Adipocyte (in vitro differentiated cells): ENCODE measurements at regions not wholly inside any gene's neighbourhood (a gene's known extent, or its start where the extent isn't known, plus 50 kb on each side); places are given as distances from the start of the nearest gene placed in this dataset.

Source experiments
- DNase-seq: peaks from one replicate; pipeline ENCODE4 v3.0.0-alpha.2; 2015; ENCODE audit warnings: low read depth
- H3K27me3 ChIP-seq: replicated peaks from 2 replicates; pipeline ENCODE4 v1.7.0; 2013; ENCODE audit warnings: mild to moderate bottlenecking, low read length, moderate library complexity; ENCODE audit not compliant: control insufficient read depth, insufficient read depth
- H3K36me3 ChIP-seq: 2 replicates; pipeline ENCODE4 v1.7.0; 2013; ENCODE audit warnings: low read length, mild to moderate bottlenecking, moderate library complexity; ENCODE audit not compliant: control insufficient read depth, insufficient read depth, severe bottlenecking
- H3K4me1 ChIP-seq: 2 replicates; pipeline ENCODE4 v1.7.0; 2013; ENCODE audit warnings: mild to moderate bottlenecking, low read length, moderate library complexity; ENCODE audit not compliant: control insufficient read depth, insufficient read depth
- H3K4me3 ChIP-seq: 2 replicates; pipeline ENCODE4 v1.7.0; 2013; ENCODE audit warnings: mild to moderate bottlenecking, low read length, moderate library complexity
- H3K9ac ChIP-seq: 2 replicates; pipeline ENCODE4 v1.7.0; 2013; ENCODE audit warnings: mild to moderate bottlenecking, low read length, moderate library complexity
- H3K9me3 ChIP-seq: 2 replicates; pipeline ENCODE4 v1.7.0; 2013; ENCODE audit warnings: mild to moderate bottlenecking, low read length, moderate library complexity; ENCODE audit not compliant: control insufficient read depth

DNA sequence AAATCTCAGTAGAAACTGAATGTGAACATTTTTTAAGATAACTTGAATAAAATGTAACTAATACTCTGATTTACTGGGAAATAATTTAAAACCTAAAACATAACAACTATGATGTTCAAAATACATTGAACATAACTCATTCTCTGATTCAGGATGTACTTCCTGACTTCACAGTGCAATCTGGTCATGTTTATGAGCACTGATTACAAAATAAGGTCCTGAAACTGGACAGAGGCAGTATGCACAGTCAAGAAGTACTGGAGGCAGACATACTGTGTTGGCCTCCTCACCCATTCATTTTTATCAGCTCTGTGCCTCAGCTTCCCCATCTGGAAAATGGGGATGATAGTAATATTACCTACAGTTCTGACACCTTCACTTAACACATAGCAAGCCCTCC, 651.3 kb downstream of the PTPRC start:
- H3K4me1 ChIP-seq, result no peaks in the 10 kb centered on the region
- no peaks in the 10 kb centered on the region for H3K36me3 ChIP-seq
- DNase-seq, result no peak
- no peak overlapping the region for H3K9ac ChIP-seq
- no peak overlapping the region for H3K4me3 ChIP-seq
- no peaks in the 10 kb centered on the region for H3K9me3 ChIP-seq
- no peaks in the 10 kb centered on the region for H3K27me3 ChIP-seq

DNA sequence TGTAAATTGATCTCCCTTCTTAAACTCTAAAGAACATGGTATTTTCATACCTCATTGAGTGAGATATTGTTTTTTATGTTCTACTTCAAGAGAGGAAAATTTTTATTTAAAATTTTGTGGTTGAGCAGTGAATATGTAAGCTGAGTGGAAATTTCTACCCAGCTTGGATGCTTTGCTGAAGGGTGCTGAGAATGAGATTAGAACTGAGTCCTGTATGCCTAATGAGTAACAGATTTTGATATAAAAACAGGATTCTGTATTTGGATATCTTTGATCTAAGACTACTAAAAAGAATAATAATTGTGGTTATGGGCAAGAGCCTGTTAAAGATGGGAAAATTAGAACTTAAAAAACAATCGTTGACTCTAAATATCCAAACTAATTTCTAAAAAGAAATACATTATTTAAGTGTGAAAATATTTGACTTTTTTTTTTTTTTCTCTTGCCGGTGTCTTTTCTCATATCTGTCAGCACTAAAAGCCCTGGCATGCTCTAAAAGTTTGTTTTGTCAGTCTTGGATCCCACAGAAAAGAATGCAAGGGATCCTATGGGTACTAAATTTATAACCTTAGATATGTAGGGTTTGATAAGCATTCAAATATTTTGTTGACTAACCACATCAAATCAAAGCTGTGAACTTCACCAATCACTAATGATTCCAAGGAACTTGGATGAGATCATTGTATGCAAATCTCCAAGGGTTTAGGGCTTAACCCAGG, 652.3 kb downstream of the PTPRC start:
- H3K36me3 ChIP-seq, result no peaks in the 10 kb centered on the region
- no peak overlapping the region for H3K4me3 ChIP-seq
- no peaks in the 10 kb centered on the region for H3K9me3 ChIP-seq

DNA sequence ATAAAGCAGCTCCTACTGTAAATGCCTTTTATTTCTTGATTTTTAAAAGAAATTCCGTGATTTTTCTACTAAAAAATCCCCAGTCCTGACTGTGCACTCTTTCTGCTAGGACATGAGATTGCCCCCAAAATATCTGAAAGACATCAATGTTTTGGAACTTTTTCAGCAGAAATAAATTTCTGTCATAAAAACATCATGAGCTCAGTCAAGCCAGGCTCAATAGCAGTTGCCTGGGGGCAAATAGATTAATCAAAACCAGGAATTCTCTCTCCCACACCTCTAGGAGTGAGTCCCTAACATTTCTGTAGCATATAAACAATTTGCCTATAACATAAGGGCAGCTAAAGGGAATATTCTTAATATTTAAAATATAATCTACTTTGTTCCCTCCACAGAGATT, 654.1 kb downstream of the PTPRC start:
- Histone ChIP-seq H3K36me3 (no peaks in the 10 kb centered on the region), H3K4me3 (no peak overlapping the region), H3K9me3 (no peaks in the 10 kb centered on the region), H3K9ac (no peak overlapping the region), H3K4me1 (no peaks in the 10 kb centered on the region), H3K27me3 (no peaks in the 10 kb centered on the region)
- DNase-seq, result no peak

More for the DNA sequence above, 652.3 kb downstream of the PTPRC start:
- H3K27me3 ChIP-seq, result no peaks in the 10 kb centered on the region
- no peak overlapping the region for H3K9ac ChIP-seq
- no peaks in the 10 kb centered on the region for H3K4me1 ChIP-seq
- no peak for DNase-seq

DNA sequence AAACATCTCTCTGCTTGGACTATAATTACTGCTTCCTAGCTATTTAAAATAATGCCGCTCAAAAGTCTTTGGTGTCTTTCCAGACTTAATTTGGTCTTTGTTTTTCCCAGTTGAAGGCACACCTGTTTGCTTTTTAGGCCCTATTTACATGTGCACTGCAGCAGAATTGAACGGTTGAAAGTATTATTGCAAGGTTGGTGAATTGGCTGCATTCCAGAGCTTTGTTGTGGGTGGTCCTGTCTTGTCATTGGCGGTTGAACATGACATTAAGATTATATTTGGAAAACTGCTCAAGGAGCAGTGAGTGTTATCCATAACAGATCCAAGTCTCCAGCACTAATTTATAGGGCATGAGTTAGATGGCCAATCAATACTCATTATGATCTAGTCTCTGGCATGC, 656.3 kb downstream of the PTPRC start:
- Histone ChIP-seq H3K27me3 (no peaks in the 10 kb centered on the region), H3K9ac (no peak overlapping the region), H3K4me1 (peaks cover 7% of the 10 kb centered on the region), H3K9me3 (no peaks in the 10 kb centered on the region), H3K4me3 (no peak overlapping the region), H3K36me3 (no peaks in the 10 kb centered on the region)
- no peak for DNase-seq

DNA sequence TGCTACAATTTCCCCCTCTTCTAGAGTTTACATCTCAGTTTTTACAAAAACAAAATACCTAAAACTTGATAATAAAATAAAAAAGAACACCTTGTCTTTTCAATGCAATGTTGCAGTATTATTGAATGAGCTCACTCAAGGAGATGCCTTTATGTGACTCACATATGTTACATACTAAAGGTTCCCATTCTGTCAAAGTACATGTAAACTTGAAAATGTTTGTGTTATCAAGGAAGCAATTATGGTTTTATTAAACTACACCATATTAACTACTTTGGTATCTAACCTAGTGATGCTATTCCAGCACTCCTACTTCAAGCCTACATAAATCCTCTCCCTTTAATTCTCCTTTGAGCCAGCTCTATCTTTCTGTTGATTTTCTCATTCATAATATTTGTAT, 658.3 kb downstream of the PTPRC start:
- DNase-seq, result peak; percentile 28
- Histone ChIP-seq H3K9ac (no peak overlapping the region), H3K9me3 (no peaks in the 10 kb centered on the region), H3K4me1 (peaks cover 7% of the 10 kb centered on the region), H3K27me3 (no peaks in the 10 kb centered on the region), H3K4me3 (no peak overlapping the region), H3K36me3 (no peaks in the 10 kb centered on the region)

DNA sequence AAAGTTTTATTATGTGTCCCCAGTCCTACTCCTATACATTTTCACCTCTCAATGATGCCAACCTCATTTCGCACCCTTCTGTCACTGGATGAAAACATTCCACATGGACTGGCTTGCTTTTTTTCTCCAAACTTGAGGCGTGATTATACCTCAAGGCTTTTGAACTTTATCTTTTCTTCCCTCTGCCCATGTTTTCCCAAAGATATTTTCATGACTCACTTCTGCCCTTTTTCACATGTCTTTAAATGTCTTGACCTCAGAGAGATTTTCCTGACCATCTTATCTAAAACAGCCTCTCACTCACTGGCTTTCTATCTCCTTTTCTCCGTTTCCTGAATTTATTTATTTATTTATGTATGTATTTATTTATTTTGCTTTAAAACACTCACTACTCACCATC, 659.0 kb downstream of the PTPRC start:
- Histone ChIP-seq H3K9ac (no peak overlapping the region), H3K4me1 (peaks cover 7% of the 10 kb centered on the region), H3K9me3 (no peaks in the 10 kb centered on the region), H3K27me3 (no peaks in the 10 kb centered on the region), H3K4me3 (no peak overlapping the region), H3K36me3 (no peaks in the 10 kb centered on the region)
- DNase-seq, result no peak

DNA sequence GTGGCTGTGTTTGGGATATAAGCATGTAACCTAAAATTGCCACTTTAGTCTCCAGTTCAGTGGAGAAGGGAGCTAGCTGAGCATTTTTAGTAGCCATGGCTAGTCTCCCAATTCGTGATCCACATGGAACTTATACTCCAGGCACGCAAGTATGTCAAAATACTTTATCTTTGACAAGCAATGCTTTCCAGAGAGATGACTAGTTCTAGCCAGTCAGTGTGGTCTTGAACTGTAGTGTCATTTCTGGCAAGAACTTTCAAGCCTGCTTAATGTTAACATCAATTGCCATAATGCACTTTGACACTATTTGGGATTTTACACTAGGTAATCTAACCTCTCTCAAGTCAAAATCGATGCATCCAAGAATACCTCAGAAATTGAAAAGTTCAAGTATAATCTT, 660.0 kb downstream of the PTPRC start:
- Histone ChIP-seq H3K27me3 (no peaks in the 10 kb centered on the region), H3K36me3 (no peaks in the 10 kb centered on the region), H3K4me1 (peaks cover 7% of the 10 kb centered on the region), H3K4me3 (no peak overlapping the region), H3K9ac (no peak overlapping the region), H3K9me3 (no peaks in the 10 kb centered on the region)
- peak; percentile 81 for DNase-seq

DNA sequence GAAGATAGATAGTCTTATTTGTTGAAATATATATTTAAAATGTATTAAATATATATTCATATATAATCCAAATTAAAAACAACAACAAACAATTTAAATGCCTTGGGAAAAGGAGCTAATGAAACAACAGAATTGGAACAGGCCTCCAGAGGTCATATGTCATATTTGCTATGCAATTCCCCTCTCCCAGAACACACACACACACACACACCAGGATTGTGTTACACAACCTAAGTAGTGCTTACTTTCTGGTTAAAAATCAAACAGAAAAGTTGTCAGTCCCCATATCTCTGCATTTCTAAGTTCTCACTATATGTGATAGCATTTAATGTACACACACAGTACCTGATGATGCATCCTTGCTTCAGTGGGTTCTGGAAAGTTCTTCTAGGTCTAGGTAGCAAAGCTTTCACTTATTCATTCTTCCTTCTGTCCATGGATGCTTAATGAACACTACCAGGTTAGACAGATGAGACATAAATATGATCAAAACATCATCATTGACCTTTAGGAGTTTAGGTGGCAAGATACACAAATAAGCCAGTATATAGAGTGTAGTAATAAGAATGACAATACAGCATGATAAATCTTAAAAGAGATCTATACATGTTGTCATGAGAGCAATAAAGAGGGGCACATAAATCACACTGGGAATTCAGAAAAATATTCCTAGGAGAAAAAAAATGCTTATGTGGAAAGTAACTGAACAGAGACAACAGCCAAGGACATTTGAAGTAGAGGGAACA, 662.8 kb downstream of the PTPRC start:
- Histone ChIP-seq H3K4me3 (no peak overlapping the region), H3K36me3 (no peaks in the 10 kb centered on the region), H3K27me3 (no peaks in the 10 kb centered on the region), H3K9ac (no peak overlapping the region), H3K9me3 (no peaks in the 10 kb centered on the region), H3K4me1 (peaks cover 7% of the 10 kb centered on the region)
- DNase-seq, result no peak

DNA sequence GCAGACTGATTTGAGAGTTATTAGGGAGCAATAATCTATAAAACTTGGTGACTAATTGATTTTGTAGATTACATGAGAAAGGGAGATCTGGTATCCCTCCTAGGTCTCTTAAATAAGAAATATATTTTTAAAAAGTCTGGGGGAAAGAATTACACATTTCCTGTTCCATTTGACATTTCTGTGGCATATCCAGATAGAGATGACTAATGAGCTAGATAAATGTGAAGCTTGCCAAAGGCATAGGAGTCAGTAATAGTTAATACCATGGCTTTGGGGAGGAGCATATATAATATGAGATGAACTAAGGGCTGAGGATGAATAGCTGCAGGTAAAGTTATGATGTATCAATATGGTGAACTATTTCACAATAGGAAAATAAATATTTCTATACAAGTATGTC, 663.7 kb downstream of the PTPRC start:
- Histone ChIP-seq H3K4me3 (no peak overlapping the region), H3K9ac (no peak overlapping the region), H3K27me3 (no peaks in the 10 kb centered on the region), H3K9me3 (no peaks in the 10 kb centered on the region), H3K36me3 (no peaks in the 10 kb centered on the region), H3K4me1 (peaks cover 7% of the 10 kb centered on the region)
- DNase-seq, result peak; percentile 21

DNA sequence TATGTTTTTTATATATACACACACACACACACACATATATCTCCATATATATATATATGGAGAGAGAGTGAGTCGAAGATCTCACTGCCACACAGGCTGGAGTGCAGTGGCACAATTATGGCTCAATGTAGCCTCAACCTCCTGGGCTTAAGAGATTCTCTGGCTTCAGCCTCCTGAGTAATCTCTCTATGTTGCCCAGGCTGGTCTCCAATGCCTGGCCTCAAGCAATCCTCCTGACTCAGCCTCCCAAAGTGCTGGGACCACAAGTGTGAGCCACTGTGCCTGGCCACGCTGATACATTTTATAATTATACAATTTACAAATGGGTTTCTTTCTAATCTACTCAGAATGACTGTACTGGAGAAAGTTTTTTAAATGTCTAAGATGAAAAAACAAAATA, 664.2 kb downstream of the PTPRC start:
- no peak for DNase-seq
- Histone ChIP-seq H3K36me3 (no peaks in the 10 kb centered on the region), H3K27me3 (no peaks in the 10 kb centered on the region), H3K9ac (no peak overlapping the region), H3K4me3 (no peak overlapping the region), H3K9me3 (no peaks in the 10 kb centered on the region), H3K4me1 (peaks cover 7% of the 10 kb centered on the region)

DNA sequence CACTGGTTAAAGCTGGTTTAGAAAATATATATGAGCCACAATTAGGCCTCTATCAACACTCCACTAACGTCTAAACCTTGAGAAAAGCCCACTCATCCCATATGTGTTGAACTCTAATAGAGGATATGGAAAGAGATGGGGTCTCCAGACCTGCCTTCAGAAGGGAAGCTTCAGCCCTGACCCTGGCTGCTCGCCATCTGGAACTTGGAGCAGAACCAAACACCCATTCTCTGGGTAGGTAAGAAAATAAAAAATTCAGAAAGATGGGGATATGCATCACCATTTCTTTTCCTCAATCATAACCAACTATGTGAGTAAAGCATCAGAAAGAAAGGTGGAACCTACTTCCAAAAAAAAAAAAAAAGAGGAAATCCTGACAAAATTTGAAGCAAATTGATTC, 666.2 kb downstream of the PTPRC start:
- no peak for DNase-seq
- Histone ChIP-seq H3K36me3 (no peaks in the 10 kb centered on the region), H3K4me3 (no peak overlapping the region), H3K9ac (no peak overlapping the region), H3K27me3 (no peaks in the 10 kb centered on the region), H3K9me3 (no peaks in the 10 kb centered on the region), H3K4me1 (no peaks in the 10 kb centered on the region)
